Gastrocnemius medialis (tissue), 4 donors: ENCODE measurements at regions not wholly inside any gene's neighbourhood (a gene's known extent, or its start where the extent isn't known, plus 50 kb on each side); places are given as distances from the start of the nearest gene placed in this dataset.

Source experiments
- CTCF ChIP-seq, 5 experiments: fragments of 450-650 bp in 3 of 5; fragments of 200-600 bp in 2 of 5; sonication (generic) in 2 of 5; IDR thresholded peaks in 4 of 5; conservative IDR thresholded peaks in 1 of 5; 1 replicate in 4 of 5; 2 replicates in 1 of 5; pipeline ENCODE4 v1.5.1; 2016 to 2019; ENCODE audit warnings: antibody characterized with exemption in 5 of 5, mild to moderate bottlenecking in 3 of 5, moderate library complexity in 3 of 5
- POLR2A ChIP-seq, 2 donors: fragments of 450-650 bp; IDR thresholded peaks; one replicate each; pipeline ENCODE4 v1.6.1; 2017; ENCODE audit warnings: antibody characterized with exemption in 2 of 2, mild to moderate bottlenecking in 2 of 2, moderate library complexity in 2 of 2

DNA sequence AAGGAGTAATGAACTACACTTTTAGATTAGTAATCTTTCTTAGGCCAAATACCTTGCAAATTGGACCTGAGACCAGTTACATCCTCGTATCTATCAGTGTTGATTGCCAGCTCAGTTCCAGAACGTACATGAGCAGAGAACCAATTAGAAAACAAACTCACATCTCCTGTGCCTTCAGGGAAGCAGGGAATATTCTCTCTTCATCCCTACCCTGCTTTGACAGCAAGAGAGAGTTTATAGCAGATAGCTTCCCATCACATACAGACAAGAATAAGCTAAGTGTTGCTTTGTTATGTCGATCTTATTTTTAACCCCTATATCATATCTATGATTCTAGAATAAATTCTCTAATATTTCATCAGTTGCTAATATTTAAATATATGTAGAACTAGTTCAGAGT is 181.8 kb downstream of the DSC3 start:
- TF ChIP-seq CTCF (IDR thresholded peaks at IDR 0.05 in 4 of 5, conservative IDR thresholded peaks at IDR 0.05 in 1 of 5) (no peak), POLR2A (IDR thresholded peaks at IDR 0.05) (no peak)
